Dedifferentiated amniotic fluid mesenchymal stem cell (primary cell): ENCODE measurements at regions not wholly inside any gene's neighbourhood (a gene's known extent, or its start where the extent isn't known, plus 50 kb on each side); places are given as distances from the start of the nearest gene placed in this dataset.

Source experiments
- DNase-seq: peaks from one replicate; pipeline ENCODE4 v3.0.0-alpha.2; 2016; ENCODE audit errors: extremely low spot score

- no peak for DNase-seq
Observed at GRCh38 chr15:98025237-98025636, 64.7 kb downstream of the ARRDC4 start.

GRCh38 chr15:98034731-98035130, 74.2 kb downstream of the ARRDC4 start:
- no peak for DNase-seq

DNA sequence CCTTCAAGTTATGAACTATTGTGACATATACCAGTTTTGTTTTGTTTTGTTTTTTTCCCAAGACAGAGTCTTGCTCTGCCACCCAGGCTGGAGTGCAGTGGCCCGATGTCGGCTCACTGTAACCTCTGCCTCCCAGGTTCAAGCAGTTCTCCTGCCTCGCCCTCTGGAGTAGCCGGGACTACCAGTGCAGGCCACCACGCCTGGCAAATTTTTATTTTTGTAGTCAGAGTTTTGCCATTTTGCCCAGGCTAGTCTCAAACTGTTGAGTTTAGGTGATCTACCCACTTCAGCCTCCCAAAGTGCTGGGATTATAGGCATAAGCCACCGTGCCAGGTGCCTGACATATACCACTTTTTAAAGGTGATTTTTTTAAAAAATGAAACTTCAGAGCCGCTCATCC, 74.6 kb downstream of the ARRDC4 start:
- no peak for DNase-seq

DNA sequence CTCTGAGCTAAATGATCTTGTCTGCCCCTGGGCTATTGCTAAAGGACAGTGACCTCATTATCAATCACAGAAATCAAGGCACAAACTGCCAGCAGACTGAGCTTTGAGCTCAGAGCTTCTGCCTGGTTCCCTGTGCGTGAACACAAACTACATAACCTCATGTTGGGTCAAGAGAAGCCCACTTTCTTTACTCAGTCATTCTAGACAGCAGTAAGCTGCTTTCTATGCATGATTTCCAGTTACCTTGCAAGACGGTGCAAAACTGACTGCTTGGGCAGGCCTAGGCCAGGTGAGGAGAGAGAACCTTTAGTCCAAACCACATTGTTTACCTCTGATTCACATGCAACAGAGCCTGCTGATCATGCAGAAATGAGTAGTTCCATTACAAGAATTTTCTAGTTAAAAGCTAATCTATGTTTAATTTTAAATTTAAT, 75.1 kb downstream of the ARRDC4 start:
- no peak for DNase-seq

DNA sequence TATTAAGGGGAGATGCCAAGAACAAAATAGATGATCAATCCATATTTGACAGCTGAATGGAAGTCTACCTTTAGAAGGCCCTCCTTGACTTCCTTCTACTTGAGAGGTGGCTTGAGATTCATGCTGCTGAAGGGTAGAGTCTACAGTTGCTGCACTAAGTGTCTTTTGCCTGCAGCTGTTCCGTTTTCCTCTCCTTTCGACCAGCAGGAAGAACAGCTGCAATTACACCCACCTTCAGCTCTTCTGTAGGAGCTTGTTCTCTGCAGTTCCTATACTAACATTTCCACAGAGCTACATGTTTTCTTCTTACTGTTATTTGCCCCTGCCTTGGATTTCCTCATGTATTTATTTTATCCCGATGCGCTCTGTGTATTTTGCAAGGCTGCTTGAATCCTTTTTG, 79.1 kb downstream of the ARRDC4 start:
- DNase-seq: no peak

DNA sequence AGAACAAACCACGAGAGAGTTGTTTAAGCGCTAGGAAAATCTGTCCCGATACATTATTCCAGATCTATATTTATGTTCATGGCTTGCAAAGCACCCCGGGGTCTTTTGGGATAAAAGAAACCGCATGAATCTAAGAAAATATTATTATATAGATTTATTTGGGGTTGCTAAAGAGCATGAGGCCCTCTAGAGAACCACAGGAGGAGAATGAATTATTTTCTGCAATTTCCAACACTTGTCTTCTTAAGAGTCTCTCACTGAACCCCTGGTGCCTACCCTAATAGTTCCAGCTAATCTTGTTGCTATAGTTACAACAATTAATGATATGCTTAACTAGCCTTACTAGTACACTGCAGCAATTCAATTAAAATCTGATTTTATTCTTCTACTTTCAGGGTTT, 79.6 kb downstream of the ARRDC4 start:
- no peak for DNase-seq

DNA sequence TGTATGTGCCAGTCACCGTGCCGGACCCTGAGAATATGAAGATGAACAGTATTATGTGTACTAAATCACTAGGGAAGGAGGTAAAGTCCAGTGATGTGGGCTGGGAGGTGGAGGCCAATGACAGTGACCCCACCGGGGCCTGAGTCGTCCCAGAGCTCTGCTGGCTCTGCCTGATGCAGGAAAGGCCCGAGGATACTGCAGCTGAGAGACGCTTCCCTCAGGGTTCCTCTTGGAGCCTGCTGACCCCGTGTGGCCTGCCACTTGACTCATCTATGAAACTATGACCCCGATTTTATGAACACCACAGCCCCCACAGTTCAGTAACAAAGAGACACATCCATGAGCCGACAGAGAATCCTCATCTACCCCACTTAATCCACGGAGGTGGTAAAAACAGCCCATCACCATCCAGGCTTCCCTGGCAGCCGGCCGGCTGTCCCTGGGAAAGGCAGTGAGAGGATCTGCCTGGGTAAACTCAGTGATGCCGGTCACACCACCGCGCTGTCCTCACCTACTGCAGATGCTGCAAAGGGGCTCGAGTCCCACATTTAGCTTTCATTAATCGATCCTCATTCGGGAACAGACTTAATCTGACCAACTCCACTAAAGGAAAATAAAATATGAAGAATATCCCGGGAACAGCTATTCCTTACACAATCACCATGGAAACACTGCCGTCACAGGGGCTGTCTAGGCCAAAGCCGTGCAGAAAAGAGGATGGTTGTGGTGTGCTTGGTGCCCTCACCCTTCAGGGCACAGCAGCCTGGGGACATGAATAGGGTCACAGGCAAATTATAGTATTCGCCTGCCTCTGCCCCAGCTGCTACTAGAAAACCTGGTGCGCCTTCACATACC, 82.9 kb downstream of the ARRDC4 start:
- no peak for DNase-seq

DNA sequence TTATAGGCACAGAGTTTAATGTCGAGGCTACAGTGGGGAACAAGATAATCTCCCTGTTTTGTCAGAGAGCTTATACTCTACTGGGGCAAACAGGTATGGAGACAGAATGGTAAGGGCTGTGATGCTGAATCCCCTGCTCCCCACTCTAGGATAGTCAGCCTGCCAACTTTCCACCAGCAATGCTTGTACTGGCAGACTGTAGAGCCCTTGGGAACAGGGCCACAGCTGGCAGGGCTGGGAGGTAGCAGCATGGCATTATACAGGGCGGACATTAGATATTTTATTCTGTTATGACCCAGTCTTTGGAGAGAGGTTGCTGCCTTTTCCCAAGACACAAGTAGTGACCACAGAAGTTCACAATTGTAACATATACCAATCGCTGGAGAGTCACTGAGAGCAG, 91.2 kb downstream of the ARRDC4 start:
- DNase-seq: no peak

DNA sequence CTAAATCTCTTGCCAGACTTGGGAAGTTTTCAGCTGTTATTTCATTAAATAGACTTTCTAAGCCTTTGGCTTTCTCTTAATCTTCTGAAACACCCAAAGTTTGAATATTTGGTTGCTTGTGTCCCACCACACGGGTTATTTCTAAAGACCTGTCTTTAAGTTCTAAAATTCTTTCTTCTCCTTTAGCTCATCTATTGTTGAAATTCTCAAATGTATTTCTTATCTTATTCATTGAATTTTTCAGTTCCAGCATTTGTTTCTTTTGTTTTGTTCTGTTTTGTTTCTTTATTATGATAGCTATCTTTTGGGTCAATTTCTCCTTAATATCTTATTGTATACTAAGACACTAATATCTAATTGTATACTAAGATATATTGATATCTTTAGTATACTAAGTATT, 97.0 kb downstream of the ARRDC4 start:
- no peak for DNase-seq

DNA sequence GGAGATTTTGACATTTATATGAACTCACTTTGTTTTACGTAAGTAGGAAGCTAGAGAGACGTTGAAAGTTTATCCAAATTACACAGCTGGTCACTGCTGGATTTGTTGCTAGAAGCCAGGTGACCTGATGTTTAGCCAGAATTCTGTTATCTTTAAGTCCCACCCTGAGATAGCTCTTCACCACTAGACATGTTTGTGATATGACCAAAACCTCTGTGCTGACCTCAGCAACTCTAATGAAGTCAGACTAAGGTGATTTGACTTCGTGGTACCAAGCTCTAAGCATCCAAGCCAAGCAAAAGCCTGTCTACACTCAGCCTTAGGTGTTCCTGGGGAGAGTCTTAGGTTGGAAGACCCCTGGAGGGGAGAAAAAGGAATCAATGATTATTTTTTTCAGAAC, 102.4 kb downstream of the ARRDC4 start:
- no peak for DNase-seq

DNA sequence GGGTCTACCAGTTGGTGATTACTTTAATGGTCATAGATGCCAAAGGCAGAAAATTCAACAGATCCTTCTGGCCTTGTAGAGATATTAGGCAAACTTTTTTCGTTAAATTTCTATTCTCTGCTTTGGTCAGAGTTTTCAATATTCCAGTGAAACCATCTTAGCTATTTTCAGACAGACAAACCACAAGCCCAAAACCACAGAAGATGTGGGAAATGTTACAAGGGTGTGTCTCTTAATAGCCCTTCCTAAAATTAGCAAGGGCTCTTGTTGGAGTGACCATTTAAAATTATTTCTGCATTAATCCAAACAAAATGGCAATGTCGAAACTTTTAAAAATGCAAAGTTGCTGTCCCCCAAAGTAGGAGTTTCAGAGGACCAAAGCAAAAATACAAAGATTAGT, 102.8 kb downstream of the ARRDC4 start:
- DNase-seq: no peak

- DNase-seq: no peak
Observed at GRCh38 chr15:98063871-98064270, 103.4 kb downstream of the ARRDC4 start.

DNA sequence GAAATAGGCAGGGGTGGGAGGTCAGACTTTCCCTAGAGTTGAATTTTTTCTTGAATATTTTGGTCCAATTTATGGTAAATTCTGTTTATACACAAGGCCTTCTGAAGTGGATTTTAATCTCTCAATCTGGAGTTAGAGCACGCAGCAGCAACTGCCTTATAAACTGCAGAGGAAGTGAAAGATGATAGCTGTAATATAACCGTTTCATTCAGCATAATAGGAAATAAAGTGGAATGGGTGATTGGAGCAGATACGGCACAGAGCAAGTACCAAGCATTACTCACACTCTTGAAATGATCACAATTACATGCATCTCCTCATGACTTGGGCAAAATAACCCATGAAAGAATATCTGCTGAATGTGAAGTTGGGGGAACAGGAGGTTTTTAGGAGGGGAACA, 106.8 kb downstream of the ARRDC4 start:
- DNase-seq: no peak

DNA sequence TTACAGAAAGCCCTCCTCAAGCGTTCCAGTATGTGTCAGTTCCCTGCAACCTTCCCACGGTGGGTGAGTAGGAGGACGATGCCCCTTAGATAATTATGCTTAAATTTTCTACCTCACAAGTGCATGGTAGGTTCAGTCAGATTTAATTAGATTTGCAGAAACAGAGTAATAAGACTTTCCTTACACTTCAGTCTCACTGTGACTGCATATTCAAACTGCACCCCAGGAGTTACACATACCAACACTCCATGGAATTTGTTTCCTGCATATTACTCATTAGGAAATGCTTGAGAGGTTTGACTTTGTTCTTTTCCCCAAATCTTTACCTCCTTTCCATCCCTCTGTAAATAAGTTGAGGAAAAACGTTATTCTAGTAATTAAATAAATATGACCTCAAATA, 108.8 kb downstream of the ARRDC4 start:
- no peak for DNase-seq

DNA sequence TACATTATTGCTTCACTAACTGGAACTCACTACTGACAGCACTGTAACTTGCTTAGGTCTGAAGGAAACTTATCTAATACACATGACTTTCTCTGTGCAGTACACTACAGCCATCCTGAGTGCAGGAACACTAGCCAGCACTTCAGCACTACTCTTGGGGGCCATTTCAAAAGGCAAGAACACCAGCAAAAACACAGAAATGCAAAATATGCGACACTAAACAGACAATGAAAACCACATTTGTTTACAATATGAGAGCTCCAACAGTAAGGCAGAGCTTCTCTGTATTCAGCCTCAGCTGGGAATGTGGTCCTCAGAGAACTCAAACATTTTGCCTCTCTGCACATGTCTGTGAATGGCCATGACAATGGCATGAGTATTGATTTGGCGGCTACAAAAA, 109.6 kb downstream of the ARRDC4 start:
- no peak for DNase-seq

DNA sequence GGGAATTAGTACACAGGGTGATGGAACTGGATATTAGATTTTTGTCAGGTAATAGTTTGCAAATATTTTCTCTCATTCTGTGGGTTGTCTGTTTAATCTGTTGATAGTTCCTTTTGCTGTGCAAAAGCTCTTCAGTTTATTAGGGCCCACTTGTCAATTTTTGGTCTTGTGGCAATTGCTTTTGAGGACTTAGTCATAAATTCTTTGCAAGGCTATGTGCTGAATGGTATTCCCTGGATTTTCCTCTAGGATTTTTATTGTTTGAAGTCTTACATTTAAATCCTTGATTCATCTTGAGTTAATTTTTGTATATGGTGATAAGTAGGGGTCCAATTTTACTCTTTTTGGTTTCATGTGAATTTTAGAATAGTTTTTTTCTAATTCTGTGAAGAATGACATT, 111.3 kb downstream of the ARRDC4 start:
- DNase-seq: no peak

- no peak for DNase-seq
Observed at GRCh38 chr15:98075441-98075840, 114.9 kb downstream of the ARRDC4 start.

- DNase-seq: peak; percentile 32
Observed at GRCh38 chr15:98076021-98076816, 115.7 kb downstream of the ARRDC4 start.

DNA sequence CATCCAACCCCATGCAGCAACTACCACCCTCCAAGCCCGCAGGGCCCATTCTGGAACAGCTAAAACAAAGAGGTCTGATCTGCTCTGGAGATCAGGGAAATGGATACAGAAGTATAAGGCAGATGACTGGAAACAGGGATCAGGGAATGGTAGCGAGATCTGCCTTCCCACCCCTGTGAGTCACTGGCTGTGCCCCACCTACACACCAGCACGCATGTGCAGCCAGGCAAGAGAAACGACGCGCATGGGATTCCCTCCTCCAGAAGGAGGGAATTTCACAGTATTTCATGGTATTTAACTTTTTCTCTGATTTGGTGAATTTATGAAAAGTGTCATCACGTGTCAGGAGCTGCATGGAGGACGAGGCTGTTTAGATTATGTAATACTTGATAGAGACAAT, 116.7 kb downstream of the ARRDC4 start:
- no peak for DNase-seq

DNA sequence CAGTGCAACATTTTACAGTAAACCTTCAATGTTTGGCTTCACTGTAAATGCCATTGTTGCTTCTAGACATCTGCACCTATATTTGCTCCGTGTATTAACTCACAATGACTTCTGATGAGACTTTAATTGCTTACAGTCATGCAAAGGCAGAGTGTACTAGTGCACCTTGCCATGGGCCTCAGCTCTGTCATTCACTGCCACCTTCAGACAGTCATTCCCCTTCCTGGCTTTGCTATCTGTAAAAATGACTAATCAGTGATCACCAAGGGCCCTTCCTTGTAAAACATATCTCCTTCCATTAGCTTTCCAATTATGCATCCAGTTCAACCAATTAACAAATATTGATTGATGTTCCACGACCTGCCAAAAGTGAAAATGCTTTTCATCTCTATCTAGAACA, 120.3 kb downstream of the ARRDC4 start:
- DNase-seq: no peak

GRCh38 chr15:98083203-98083910, 122.9 kb downstream of the ARRDC4 start:
- no peak for DNase-seq

- peak; percentile 80 for DNase-seq
Observed at GRCh38 chr15:98085003-98085639, 124.6 kb downstream of the ARRDC4 start.
